Mesenchymal stem cell (in vitro differentiated cells and primary cell): ENCODE measurements at regions not wholly inside any gene's neighbourhood (a gene's known extent, or its start where the extent isn't known, plus 50 kb on each side); places are given as distances from the start of the nearest gene placed in this dataset.

Experiments used
- DNase-seq: peaks from one replicate; pipeline ENCODE4 v3.0.0-alpha.2; 2013
- H2AFZ ChIP-seq: one replicate; pipeline ENCODE4 v1.6.1; 2013; ENCODE audit warnings: low read depth, mild to moderate bottlenecking, control low read depth, inconsistent platforms, low read length, moderate library complexity
- H2AK5ac ChIP-seq: 2 replicates; pipeline ENCODE4 v1.6.1; 2013; ENCODE audit warnings: low read length, moderate library complexity, mild to moderate bottlenecking, inconsistent platforms; ENCODE audit not compliant: severe bottlenecking
- H2BK120ac ChIP-seq: one replicate; pipeline ENCODE4 v1.6.1; 2013; ENCODE audit warnings: low read depth, mild to moderate bottlenecking, inconsistent platforms, low read length, moderate library complexity
- H2BK12ac ChIP-seq, 2 experiments: one replicate each; pipeline ENCODE4 v1.6.1; 2013; ENCODE audit warnings: inconsistent platforms in 2 of 2, low read length in 2 of 2, mild to moderate bottlenecking in 2 of 2, moderate library complexity in 2 of 2, control low read depth in 1 of 2
- H2BK15ac ChIP-seq: one replicate; pipeline ENCODE4 v1.6.1; 2013; ENCODE audit warnings: mild to moderate bottlenecking, low read depth, inconsistent platforms; ENCODE audit not compliant: poor library complexity, severe bottlenecking
- H2BK5ac ChIP-seq: 2 replicates; pipeline ENCODE4 v1.6.1; 2013; ENCODE audit warnings: low read depth, mild to moderate bottlenecking, low read length, control low read depth, inconsistent platforms; ENCODE audit not compliant: poor library complexity, severe bottlenecking
- H3K14ac ChIP-seq, 2 experiments: one replicate each; pipeline ENCODE4 v1.6.1; 2013; ENCODE audit warnings: inconsistent platforms in 2 of 2, low read length in 2 of 2, control low read depth in 1 of 2, mild to moderate bottlenecking in 1 of 2, moderate library complexity in 1 of 2
- H3K18ac ChIP-seq, 2 experiments: one replicate each; pipeline ENCODE4 v1.6.1; 2013; ENCODE audit warnings: inconsistent platforms in 2 of 2, low read length in 2 of 2, control low read depth in 1 of 2, low read depth in 1 of 2, mild to moderate bottlenecking in 1 of 2
- H3K23ac ChIP-seq, 2 experiments: one replicate each; pipeline ENCODE4 v1.6.1; 2013; ENCODE audit warnings: inconsistent platforms in 2 of 2, low read length in 2 of 2, mild to moderate bottlenecking in 2 of 2, moderate library complexity in 2 of 2, control low read depth in 1 of 2
- H3K27ac ChIP-seq: 2 replicates; pipeline ENCODE4 v1.5.1; 2013; ENCODE audit warnings: mild to moderate bottlenecking, moderate library complexity, low read length, control low read depth, inconsistent platforms; ENCODE audit not compliant: poor library complexity, severe bottlenecking
- H3K27me3 ChIP-seq, 2 experiments: 2 replicates each; pipeline versions ENCODE4 v1.6.1 to v1.7.0; 2013; ENCODE audit warnings: low read length in 2 of 2, mild to moderate bottlenecking in 2 of 2, moderate library complexity in 2 of 2, control low read depth in 1 of 2, inconsistent platforms in 1 of 2; ENCODE audit not compliant: control insufficient read depth in 1 of 2, insufficient read depth in 1 of 2
- H3K36me3 ChIP-seq, 2 experiments: 2 replicates each; pipeline versions ENCODE4 v1.6.1 to v1.7.0; 2013; ENCODE audit warnings: low read length in 2 of 2, control low read depth in 1 of 2, inconsistent platforms in 1 of 2, low read depth in 1 of 2, mild to moderate bottlenecking in 1 of 2; ENCODE audit not compliant: insufficient read depth in 2 of 2, control insufficient read depth in 1 of 2
- H3K4ac ChIP-seq, 2 experiments: one replicate each; pipeline ENCODE4 v1.6.1; 2013; ENCODE audit warnings: inconsistent platforms in 2 of 2, low read length in 2 of 2, mild to moderate bottlenecking in 2 of 2, moderate library complexity in 2 of 2, control low read depth in 1 of 2, low read depth in 1 of 2
- H3K4me1 ChIP-seq: 2 replicates; pipeline ENCODE4 v1.6.1; 2013; ENCODE audit warnings: low read depth, low read length, control low read depth; ENCODE audit not compliant: control insufficient read depth, insufficient read depth
- H3K4me2 ChIP-seq: 2 replicates; pipeline ENCODE4 v1.6.1; 2013; ENCODE audit warnings: low read length, mild to moderate bottlenecking, inconsistent platforms; ENCODE audit not compliant: poor library complexity, severe bottlenecking
- H3K4me3 ChIP-seq, 2 experiments: 2 replicates each; pipeline versions ENCODE4 v1.5.1 to v1.7.0; 2013; ENCODE audit warnings: low read length in 2 of 2, mild to moderate bottlenecking in 2 of 2, control low read depth in 1 of 2, low read depth in 1 of 2; ENCODE audit not compliant: insufficient read depth in 1 of 2
- H3K79me1 ChIP-seq: replicated peaks from 2 replicates; pipeline ENCODE4 v1.6.1; 2013; ENCODE audit warnings: mild to moderate bottlenecking, control low read depth, low read length, inconsistent platforms; ENCODE audit not compliant: poor library complexity, severe bottlenecking
- H3K9ac ChIP-seq: 2 replicates; pipeline ENCODE4 v1.7.0; 2013; ENCODE audit warnings: mild to moderate bottlenecking, low read length, moderate library complexity
- H3K9me3 ChIP-seq: 2 replicates; pipeline ENCODE4 v1.7.0; 2013; ENCODE audit warnings: mild to moderate bottlenecking, low read length; ENCODE audit not compliant: control insufficient read depth
- H4K8ac ChIP-seq: one replicate; pipeline ENCODE4 v1.6.1; 2013; ENCODE audit warnings: inconsistent platforms, mild to moderate bottlenecking, low read length, moderate library complexity
- H4K91ac ChIP-seq: one replicate; pipeline ENCODE4 v1.6.1; 2013; ENCODE audit warnings: mild to moderate bottlenecking, low read length, inconsistent platforms
- WGBS: methylation state at CpG from one replicate; pipeline ENCODE4 v1.1.7; 2013; ENCODE audit warnings: mixed read lengths; 5-methylcytosine and 5-hydroxymethylcytosine counted together

DNA sequence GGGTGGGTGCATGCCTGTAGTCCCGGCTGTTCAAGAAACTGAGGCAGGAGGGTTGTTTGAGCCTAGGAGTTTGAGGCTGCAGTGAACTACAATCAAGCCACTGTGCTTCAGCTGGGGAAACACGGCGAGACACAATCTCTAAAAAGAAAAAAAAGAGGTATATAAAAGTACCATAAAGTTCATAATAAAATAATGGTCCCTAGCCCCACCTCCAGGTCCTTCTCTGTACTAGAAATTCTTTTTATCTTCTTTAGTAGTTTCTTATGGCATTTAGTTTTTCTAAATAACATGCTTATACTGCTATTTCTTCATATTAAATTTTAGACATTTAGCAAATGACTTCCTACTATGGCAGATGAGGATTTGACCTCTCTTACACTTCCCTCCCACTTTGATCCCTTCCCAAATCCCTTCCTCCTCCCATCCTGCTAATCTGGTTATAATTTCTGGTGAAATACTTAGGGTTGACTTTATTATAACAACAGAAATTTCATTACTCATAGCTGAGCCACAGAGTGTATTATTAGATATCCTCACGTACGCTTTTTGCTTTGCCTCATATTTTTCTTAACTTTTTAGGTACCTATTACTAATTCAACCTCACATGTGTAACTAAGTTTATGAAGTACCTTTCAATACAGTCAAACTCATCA, 94.7 kb downstream of the SLC41A2 start:
- Histone ChIP-seq H4K91ac (no peak overlapping the region), H3K23ac (no peak overlapping the region), H2AK5ac (no peak overlapping the region), H3K4me2 (no peak overlapping the region), H3K36me3 (no peaks in the 10 kb centered on the region), H3K4me3 (no peak overlapping the region), H2BK15ac (no peak overlapping the region), H3K4me1 (no peaks in the 10 kb centered on the region), H2BK12ac (no peak overlapping the region), H4K8ac (no peak overlapping the region), H2BK5ac (no peak overlapping the region), H3K4ac (no peak overlapping the region), H3K9ac (peak overlapping the region; percentile 45), H3K18ac (no peak overlapping the region), H3K27me3 (no peaks in the 10 kb centered on the region), H2BK120ac (no peak overlapping the region), H3K14ac (no peak overlapping the region), H2AFZ (no peak overlapping the region), H3K9me3 (no peaks in the 10 kb centered on the region), H3K27ac (no peak overlapping the region), H3K79me1 (no peaks in the 10 kb centered on the region)
- no peak for DNase-seq
- 95% methylated on average over 3 of the region's 5 CpGs for WGBS

DNA sequence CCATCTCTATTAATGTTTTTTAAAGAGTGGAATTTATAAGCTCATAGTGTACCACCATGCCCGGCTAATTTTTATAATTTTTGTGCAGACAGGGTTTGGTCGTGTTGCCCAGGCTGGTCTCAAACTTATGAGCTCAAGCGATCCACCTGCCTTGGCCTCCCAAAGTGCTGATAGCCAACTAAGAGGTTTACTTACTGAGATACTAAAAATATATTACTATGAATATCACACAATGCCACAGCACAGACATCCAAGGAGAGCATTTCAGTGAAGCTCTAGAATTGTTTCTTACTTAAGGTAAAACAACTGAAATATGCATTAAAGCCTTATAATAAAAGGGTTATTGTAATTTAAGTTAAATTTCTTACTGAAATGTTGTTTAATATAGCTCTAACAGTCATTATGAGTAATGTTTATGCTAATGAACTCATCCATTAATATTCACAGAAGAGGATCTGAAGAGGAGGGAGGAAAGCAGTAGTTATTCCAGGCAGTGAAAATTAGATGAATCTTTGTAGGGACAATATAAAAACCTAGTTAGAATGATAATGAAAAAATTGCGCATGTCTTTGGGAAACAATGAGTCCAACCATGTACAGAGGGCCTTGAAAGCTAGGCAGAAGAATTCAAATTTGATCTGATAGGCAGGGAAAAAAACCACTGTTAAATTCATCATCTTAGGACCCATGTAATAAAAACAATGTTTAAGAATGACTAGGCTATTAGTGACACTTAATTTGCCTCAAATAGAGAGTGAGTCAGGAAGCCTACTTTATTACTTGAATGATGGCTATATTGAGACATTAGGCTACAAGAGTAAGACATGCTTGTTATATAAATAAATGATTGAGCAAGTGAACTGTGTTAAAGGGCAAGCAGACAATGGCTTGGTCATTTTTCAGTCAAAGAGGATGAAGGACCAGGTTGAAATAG, 99.2 kb downstream of the SLC41A2 start:
- Histone ChIP-seq H3K14ac (no peak overlapping the region), H2AFZ (no peak overlapping the region), H3K4me3 (no peak overlapping the region), H3K27me3 (no peaks in the 10 kb centered on the region), H3K27ac (no peak overlapping the region), H2BK5ac (no peak overlapping the region), H3K79me1 (no peaks in the 10 kb centered on the region), H2AK5ac (no peak overlapping the region), H3K4ac (no peak overlapping the region), H3K36me3 (no peaks in the 10 kb centered on the region), H2BK120ac (no peak overlapping the region), H3K18ac (no peak overlapping the region), H3K4me2 (no peak overlapping the region), H3K23ac (no peak overlapping the region), H2BK15ac (no peak overlapping the region), H2BK12ac (no peak overlapping the region), H4K8ac (no peak overlapping the region), H3K9me3 (no peaks in the 10 kb centered on the region), H4K91ac (no peak overlapping the region), H3K9ac (peak overlapping the region; percentile 12), H3K4me1 (no peaks in the 10 kb centered on the region)
- peak; percentile 70 for DNase-seq
- 82% methylated on average over 3 of the region's 4 CpGs for WGBS

DNA sequence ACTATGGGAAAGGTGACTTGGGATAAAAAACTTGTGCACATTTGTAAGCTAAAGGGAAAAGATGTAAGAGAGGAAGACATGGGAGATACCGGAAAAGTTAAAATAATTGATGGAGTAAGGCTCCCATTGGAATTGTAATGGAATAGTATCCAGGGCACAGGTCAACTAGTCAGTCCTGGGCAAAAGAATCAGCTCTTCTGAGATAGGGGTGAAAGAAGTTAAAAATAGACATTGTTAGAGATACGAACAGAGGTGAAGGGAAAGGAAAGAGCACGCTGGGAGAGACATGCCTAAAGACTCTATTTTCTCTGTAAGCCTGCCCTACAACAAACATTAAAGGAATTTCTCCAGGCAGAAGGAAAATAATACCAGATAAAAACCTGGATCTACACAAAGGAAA, 101.6 kb downstream of the SLC41A2 start:
- Histone ChIP-seq H3K4ac (no peak overlapping the region), H3K23ac (no peak overlapping the region), H2BK15ac (no peak overlapping the region), H2AK5ac (no peak overlapping the region), H3K36me3 (no peaks in the 10 kb centered on the region), H3K9ac (no peak overlapping the region), H3K4me2 (no peak overlapping the region), H3K4me1 (no peaks in the 10 kb centered on the region), H3K27me3 (no peaks in the 10 kb centered on the region), H3K9me3 (no peaks in the 10 kb centered on the region), H3K79me1 (no peaks in the 10 kb centered on the region), H4K8ac (no peak overlapping the region), H2BK5ac (no peak overlapping the region), H3K18ac (no peak overlapping the region), H2AFZ (no peak overlapping the region), H4K91ac (no peak overlapping the region), H2BK12ac (no peak overlapping the region), H3K14ac (no peak overlapping the region), H3K27ac (no peak overlapping the region), H3K4me3 (no peak overlapping the region), H2BK120ac (no peak overlapping the region)
- no peak for DNase-seq
- 95% methylated on average over 1 of the region's 3 CpGs for WGBS

DNA sequence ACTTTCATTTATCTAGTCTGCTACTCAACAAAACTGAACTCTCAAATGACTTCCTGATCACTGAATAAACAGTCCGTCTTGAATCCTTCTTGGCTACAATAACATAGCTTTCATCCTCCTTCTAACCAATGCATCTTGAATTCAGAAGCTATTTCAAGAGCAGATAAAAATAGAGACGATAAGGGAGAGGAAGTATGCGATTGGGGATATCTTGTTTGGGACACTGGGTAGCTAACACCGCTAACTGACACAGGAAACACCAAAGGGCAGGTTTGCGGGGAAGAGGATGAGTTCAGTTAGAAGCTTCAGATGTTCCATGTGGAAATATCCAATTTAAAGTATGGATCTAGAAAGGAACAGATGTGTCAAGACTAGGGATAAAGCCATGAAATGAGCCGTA, 102.5 kb downstream of the SLC41A2 start:
- no peak for DNase-seq
- 91% methylated on average over 6 of the region's 6 CpGs for WGBS
- no peak overlapping the region for H2BK120ac ChIP-seq
- no peak overlapping the region for H4K8ac ChIP-seq
- H3K27ac ChIP-seq = no peak overlapping the region
- no peak overlapping the region for H2BK5ac ChIP-seq
- no peak overlapping the region for H3K4ac ChIP-seq
- no peaks in the 10 kb centered on the region for H3K4me1 ChIP-seq
- H3K4me2 ChIP-seq = no peak overlapping the region
- H3K27me3 ChIP-seq = no peaks in the 10 kb centered on the region
- H3K9ac ChIP-seq = no peak overlapping the region
- no peaks in the 10 kb centered on the region for H3K36me3 ChIP-seq
- no peaks in the 10 kb centered on the region for H3K9me3 ChIP-seq
- H4K91ac ChIP-seq = no peak overlapping the region
- no peak overlapping the region for H2AFZ ChIP-seq
- no peak overlapping the region for H3K4me3 ChIP-seq
- H2AK5ac ChIP-seq = no peak overlapping the region
- H3K14ac ChIP-seq = no peak overlapping the region
- H3K23ac ChIP-seq = no peak overlapping the region
- H3K79me1 ChIP-seq = no peaks in the 10 kb centered on the region
- no peak overlapping the region for H2BK15ac ChIP-seq
- no peak overlapping the region for H2BK12ac ChIP-seq
- no peak overlapping the region for H3K18ac ChIP-seq
